ENCODE measurements at regions not wholly inside any gene's neighbourhood (a gene's known extent, or its start where the extent isn't known, plus 50 kb on each side); places are given as distances from the start of the nearest gene placed in this dataset.

- no peak for DNase-seq (ENCODE audit: low read depth in 2 of 2)
Observed at GRCh38 chr18:61756244-61756643, 136.6 kb downstream of the RNF152 start.

GRCh38 chr18:61755555-61755954 is 137.3 kb downstream of the RNF152 start:
- no peak for DNase-seq (ENCODE audit: low read depth in 2 of 2)

GRCh38 chr18:61754039-61754583 is 138.7 kb downstream of the RNF152 start:
- no peak for DNase-seq (ENCODE audit: low read depth in 2 of 2)

- DNase-seq (ENCODE audit: low read depth in 2 of 2), result no peak
Observed at GRCh38 chr18:61753373-61753772, 139.4 kb downstream of the RNF152 start.

DNA sequence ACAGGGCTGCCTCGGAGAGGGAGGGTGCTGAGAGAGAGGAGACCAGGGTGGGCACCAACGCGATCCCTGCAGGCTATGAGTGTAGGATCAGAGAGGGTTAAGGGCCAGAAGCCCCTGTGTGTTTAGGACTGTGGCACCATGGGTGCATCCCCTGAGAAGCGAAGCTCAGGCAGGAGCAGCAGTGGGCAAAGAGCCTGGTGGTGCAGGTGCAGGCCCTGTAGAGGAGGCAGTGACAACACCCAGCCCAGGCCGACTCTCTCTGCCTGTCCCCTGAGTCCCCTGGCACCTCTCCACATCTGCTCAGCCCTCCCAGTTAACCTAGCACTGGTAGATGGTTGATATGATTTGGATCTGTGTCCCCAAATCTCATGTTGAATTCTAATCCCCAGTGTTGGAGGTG is 139.8 kb downstream of the RNF152 start:
- no peak for DNase-seq (ENCODE audit: low read depth in 2 of 2)

DNA sequence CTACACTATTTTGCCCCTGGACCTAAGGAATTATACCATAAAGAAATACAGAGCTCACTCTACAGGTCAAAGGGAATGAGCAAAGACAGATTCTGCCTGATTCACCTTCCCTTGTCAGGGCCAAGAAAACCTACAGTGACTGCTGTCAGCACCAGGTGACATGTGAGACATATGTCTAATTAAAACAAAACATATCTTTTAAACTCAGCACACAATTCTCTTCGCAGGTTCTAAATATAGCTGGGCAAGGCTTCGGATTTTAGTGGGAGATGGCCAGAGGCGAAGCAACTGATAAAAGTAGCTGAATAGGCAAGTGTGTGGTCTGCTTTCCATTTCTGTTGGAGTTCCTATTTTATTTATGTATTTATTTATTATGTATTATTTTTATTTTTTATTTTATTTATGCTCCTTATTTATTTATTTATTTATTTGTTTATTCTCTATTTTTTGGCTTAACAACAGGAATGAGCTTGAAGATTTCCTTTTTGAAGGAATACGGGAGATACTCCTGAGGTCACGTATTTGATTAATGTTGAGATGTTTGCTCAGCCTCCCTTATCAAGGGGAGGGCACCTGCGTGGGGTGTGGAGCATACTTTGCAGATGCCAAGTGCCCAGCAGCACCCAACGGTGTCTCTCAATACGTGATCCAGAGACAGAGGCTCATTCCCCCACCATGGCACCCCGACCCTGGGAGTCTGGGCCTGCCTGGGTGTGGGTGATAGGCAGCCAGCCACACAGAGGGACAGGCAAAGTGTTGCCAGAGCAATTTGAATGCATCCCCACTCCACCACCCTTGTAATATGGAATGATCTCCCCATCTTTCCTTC is 141.8 kb downstream of the RNF152 start:
- no peak for DNase-seq (ENCODE audit: low read depth in 2 of 2)

DNA sequence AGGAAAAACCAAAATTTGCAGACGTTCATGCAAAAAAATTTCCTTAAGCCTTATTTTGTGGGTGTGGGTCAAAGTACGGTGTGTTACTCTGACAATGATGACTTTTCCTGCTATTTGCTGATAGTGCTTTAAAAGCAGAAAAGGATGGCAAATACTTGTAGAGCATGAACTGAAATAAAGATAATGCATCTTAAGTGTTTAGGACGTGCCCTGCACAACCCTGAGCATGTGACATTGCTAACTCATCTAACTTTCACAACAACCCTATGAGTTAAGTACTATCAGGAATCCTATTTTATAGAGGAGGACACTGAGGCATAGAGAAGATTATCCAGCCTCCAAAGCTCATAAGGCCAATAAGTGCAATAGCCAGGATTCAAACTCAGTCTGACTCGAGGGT is 143.3 kb downstream of the RNF152 start:
- DNase-seq (ENCODE audit: low read depth in 2 of 2), result no peak

GRCh38 chr18:61749031-61749430 is 143.8 kb downstream of the RNF152 start:
- no peak for DNase-seq (ENCODE audit: low read depth in 2 of 2)

DNA sequence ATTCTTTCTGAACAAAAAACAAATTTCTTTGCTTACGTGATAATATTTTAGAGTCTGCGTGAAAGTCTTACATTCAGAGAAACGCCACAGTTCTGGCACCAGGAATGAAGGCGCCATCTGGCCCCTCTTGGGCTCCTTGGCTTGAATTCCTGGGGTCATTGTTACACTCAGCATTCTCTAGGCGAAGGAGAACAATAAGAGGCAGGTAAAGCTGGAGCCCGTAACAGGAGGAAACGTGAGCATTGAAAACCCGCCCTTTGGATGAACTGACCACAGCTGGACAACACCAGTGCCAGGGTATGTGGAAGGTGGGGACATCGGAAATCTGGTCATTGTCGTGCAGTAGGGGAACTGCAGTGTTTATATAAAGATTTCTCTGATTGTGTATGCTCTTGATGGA is 144.8 kb downstream of the RNF152 start:
- DNase-seq (ENCODE audit: low read depth in 2 of 2), result no peak

DNA sequence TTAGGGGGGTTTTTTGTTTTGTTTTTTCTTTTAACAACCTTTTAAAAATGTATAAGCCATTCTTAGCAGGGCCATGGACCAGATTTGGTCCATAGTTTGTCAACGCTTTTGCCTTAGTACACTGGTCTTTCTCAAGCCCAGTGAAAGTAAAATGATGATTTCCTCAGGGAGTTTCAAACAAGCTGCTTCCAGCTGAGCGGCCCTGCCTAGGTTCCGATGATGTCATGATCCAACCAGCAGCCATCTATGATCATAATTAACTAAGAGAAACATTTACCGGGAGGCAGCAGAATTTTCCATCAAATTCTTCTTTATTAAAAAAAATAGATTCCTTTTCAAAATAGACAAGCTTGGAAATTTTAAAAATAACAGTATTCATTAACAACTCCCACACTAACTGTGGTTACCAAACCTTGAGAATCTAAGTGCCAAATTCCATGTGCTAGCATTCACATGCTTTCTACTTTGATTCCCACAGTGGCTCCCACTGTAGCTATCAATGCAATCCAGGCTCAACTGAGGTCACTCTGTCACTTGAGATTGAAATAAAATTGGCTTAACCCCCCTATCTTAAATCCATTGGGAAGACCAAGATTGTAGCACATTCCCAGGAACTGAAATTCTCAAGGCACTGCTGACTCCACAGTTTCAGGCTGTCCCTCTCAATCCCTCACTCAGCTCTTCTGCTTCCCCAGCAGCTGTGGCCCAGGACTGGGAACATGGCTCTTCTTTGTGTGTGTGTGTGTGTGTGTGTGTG is 148.9 kb downstream of the RNF152 start:
- DNase-seq (ENCODE audit: low read depth in 2 of 2), result no peak

- DNase-seq (ENCODE audit: low read depth in 2 of 2), result no peak
Observed at GRCh38 chr18:61742565-61743429, 150.0 kb downstream of the RNF152 start.

GRCh38 chr18:61741881-61742454 is 150.8 kb downstream of the RNF152 start:
- no peak for DNase-seq (ENCODE audit: low read depth in 2 of 2)

- DNase-seq (ENCODE audit: low read depth in 2 of 2), result no peak
Observed at GRCh38 chr18:61738488-61738887, 154.3 kb downstream of the RNF152 start.

DNA sequence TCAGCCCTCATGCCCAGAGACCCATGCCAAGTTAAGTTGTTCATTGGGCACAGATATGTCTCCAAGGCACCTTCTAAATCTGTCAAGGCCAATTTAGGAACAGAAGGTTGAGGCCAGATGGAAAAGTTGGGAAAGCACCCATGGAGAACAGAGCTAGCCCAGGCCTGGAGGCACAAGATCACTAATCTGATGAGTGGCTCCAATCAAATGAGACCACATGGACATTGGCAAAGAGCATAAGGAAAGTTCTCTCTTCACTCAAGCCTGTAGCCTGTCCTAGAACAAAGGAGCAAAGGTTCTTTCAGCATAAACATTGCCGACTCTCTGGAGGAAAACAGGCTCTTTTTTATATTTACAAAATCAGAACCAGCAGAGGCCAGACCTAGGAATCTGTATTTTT is 154.8 kb downstream of the RNF152 start:
- no peak for DNase-seq (ENCODE audit: low read depth in 2 of 2)

- DNase-seq (ENCODE audit: low read depth in 2 of 2), result no peak
Observed at GRCh38 chr18:61736133-61736532, 156.7 kb downstream of the RNF152 start.

DNA sequence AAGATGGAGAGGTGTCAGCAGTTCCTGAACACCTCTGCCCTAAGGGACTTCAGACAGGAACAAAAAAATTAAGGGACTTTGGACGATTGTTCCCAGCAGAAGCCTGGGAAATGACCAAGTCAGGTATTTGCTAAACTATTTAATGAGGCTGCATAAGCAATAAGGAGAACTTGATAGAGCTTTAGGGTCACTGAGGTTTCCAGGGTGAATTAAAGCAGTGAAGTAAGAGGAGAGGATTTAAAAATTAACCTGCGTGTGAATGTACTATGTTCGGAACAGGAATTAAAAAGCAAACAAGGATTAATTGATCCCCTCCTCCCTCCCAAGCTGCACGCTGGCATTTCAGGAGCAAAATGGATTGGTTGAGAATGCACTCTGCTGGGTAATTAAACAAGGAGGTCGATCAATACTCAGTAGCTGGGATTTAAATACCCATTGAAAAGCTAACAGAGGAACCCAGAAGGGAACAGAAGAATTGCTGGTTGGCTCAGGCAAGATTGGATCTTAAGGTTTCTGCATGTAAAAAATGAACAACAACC is 157.2 kb downstream of the RNF152 start:
- DNase-seq (ENCODE audit: low read depth in 2 of 2), result no peak

GRCh38 chr18:61734396-61734795 is 158.4 kb downstream of the RNF152 start:
- DNase-seq (ENCODE audit: low read depth in 2 of 2), result no peak

GRCh38 chr18:61732854-61733253 is 160.0 kb downstream of the RNF152 start:
- DNase-seq (ENCODE audit: low read depth in 2 of 2), result no peak

GRCh38 chr18:61731693-61732376 is 161.0 kb downstream of the RNF152 start:
- no peak for DNase-seq (ENCODE audit: low read depth in 2 of 2)

- no peak for DNase-seq (ENCODE audit: low read depth in 2 of 2)
Observed at GRCh38 chr18:61731178-61731577, 161.6 kb downstream of the RNF152 start.

DNA sequence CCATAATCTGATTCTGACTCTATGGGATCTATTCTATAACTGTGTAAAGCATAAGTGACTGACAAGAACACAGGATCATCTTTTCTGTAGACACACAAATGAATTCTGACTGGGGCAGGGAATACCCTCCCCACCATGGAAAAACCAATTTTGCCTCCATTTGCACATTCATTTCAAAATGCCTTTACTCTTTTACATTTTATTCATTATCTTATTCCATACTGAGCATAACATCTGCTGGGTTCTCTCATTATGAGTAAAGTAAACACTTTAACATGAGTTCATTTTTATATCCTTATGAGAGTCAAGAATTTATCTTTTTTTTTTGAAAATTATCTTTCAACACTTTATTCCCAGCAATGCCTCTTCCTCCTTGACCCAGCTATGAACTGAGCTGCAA is 163.5 kb downstream of the RNF152 start:
- DNase-seq (ENCODE audit: low read depth in 2 of 2), result no peak

Data from activated CD8-positive, alpha-beta memory T cell treated with anti-CD3 and anti-CD28 coated beads for 4 hours (primary cell).